Spinal cord (tissue), 9 donors: ENCODE measurements at regions not wholly inside any gene's neighbourhood (a gene's known extent, or its start where the extent isn't known, plus 50 kb on each side); places are given as distances from the start of the nearest gene placed in this dataset.

Experiments used
- DNase-seq, 6 donors: peaks; one replicate each; pipeline versions ENCODE4 v3.0.0 to v3.0.0-alpha.2; 2013 to 2015; ENCODE audit warnings: low spot score in 6 of 6, low read depth in 4 of 6
- H3K27ac ChIP-seq: one replicate; pipeline ENCODE4 v1.5.1; 2013; ENCODE audit warnings: low read depth, low read length, control low read depth
- H3K27me3 ChIP-seq: one replicate; pipeline ENCODE4 v1.6.1; 2013; ENCODE audit warnings: low read length; ENCODE audit not compliant: control insufficient read depth, insufficient read depth
- H3K36me3 ChIP-seq: one replicate; pipeline ENCODE4 v1.6.1; 2013; ENCODE audit warnings: low read length; ENCODE audit not compliant: control insufficient read depth, insufficient read depth
- H3K4me1 ChIP-seq: one replicate; pipeline ENCODE4 v1.6.1; 2013; ENCODE audit warnings: low read length; ENCODE audit not compliant: control insufficient read depth, insufficient read depth
- H3K4me3 ChIP-seq: one replicate; pipeline ENCODE4 v1.5.1; 2013; ENCODE audit warnings: low read depth, low read length, control low read depth
- H3K9me3 ChIP-seq: one replicate; pipeline ENCODE4 v1.6.1; 2013; ENCODE audit warnings: low read length; ENCODE audit not compliant: control insufficient read depth, insufficient read depth
- WGBS: methylation state at CpG from one replicate; pipeline ENCODE4 v1.1.5; 2013; ENCODE audit warnings: missing lambda C conversion rate; ENCODE audit not compliant: insufficient coverage; 5-methylcytosine and 5-hydroxymethylcytosine counted together
- donor health status: healthy.

DNA sequence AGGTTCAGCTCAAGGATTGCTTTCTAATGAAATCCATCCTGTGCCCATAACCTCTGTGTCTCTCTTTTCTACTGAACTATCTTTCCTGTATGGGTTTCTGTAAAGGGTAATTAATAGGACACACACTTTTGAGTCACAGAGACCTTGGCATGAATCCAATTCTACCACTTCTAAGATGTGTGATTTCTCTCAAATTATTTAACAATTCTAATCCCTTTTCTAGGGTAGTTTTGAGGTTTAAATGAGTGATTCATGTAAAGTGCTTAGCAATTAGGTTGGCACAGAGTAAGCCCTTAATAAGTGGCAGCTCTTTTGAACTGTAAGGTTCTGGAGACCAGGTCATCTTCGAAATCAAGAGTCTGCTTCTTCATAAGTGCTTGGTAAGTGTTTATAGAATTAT is 202.7 kb downstream of the RASSF9 start:
- no peak overlapping the region for H3K27ac ChIP-seq
- no peaks in the 10 kb centered on the region for H3K36me3 ChIP-seq
- H3K27me3 ChIP-seq, result no peaks in the 10 kb centered on the region
- WGBS, result no CpG with 5 or more reads among the region's 1 CpG
- no peak overlapping the region for H3K4me3 ChIP-seq
- no peaks in the 10 kb centered on the region for H3K4me1 ChIP-seq
- no peaks in the 10 kb centered on the region for H3K9me3 ChIP-seq
- no peak for DNase-seq

GRCh38 chr12:85639834-85640233 is 196.4 kb downstream of the RASSF9 start:
- no peaks in the 10 kb centered on the region for H3K4me1 ChIP-seq
- no peak overlapping the region for H3K4me3 ChIP-seq
- no peaks in the 10 kb centered on the region for H3K36me3 ChIP-seq
- no peaks in the 10 kb centered on the region for H3K9me3 ChIP-seq
- no peaks in the 10 kb centered on the region for H3K27me3 ChIP-seq
- H3K27ac ChIP-seq, result no peak overlapping the region
- no peak for DNase-seq
- 72% methylated on average over 2 of the region's 2 CpGs for WGBS

DNA sequence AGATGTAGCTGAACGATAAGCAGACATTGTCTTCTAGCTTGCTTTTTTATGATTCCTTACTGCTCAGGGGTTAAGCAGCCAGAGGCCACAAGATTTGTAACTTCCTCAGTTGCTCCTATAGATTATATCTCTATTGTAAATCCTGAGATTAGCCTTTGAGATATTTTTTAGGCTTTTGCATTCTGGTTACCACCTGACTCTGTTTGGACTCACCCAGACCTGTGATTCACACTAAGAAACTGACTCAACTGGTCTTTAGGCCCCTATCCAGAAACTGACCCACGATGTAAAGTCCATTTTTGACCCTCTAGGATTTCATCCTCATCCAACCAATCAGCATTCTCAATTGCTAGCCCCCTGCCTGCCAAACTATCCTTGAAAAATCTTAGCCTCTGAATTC is 194.4 kb downstream of the RASSF9 start:
- Histone ChIP-seq H3K27me3 (no peaks in the 10 kb centered on the region), H3K36me3 (no peaks in the 10 kb centered on the region), H3K27ac (no peak overlapping the region), H3K4me3 (no peak overlapping the region), H3K9me3 (no peaks in the 10 kb centered on the region), H3K4me1 (no peaks in the 10 kb centered on the region)
- no peak for DNase-seq
- WGBS, result 80% methylated on average over 1 of the region's 2 CpGs

DNA sequence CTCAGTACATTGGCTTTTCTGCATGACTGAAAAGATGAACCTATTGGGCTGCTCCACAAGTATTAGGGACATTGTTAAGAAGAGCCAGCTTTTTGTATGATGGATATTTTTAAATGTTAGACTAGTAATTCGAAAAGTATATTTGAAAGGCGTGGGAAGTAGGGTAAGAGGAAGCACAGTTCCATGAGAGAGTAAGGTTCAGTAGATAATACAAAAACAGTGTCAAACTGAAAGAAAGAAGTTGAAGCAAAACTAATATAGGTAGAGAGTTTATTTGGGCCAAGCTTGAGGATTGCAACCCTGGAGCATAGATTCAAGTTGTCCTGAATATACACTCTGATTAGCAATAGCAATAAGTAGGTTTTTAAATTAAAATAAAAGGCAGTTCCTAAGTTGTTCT is 193.9 kb downstream of the RASSF9 start:
- Histone ChIP-seq H3K4me3 (no peak overlapping the region), H3K27ac (no peak overlapping the region), H3K4me1 (no peaks in the 10 kb centered on the region), H3K36me3 (no peaks in the 10 kb centered on the region), H3K9me3 (no peaks in the 10 kb centered on the region), H3K27me3 (no peaks in the 10 kb centered on the region)
- WGBS, result 96% methylated on average over 2 of the region's 2 CpGs
- no peak for DNase-seq

DNA sequence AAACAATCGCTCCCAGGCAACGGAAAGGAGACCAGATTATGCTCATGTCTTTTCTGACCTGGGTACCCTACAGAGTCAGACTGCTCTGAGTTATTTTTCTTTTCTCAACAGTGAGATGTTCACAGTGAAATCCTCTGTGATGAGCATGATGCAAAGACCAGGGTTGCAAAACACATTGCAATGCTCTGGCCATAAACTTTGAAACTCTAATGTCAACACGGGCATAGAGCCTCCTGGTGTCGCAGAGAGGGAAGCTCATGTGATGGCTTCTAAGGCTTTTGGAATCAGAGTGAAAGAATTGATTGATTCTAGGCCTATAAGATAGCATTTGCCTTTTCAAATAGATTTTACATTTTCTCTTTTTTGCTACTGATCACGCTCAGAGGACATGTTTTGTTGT is 193.4 kb downstream of the RASSF9 start:
- no peak overlapping the region for H3K4me3 ChIP-seq
- H3K36me3 ChIP-seq, result no peaks in the 10 kb centered on the region
- no peaks in the 10 kb centered on the region for H3K27me3 ChIP-seq
- no peak for DNase-seq
- no peak overlapping the region for H3K27ac ChIP-seq
- no peaks in the 10 kb centered on the region for H3K9me3 ChIP-seq
- 94% methylated on average over 2 of the region's 5 CpGs for WGBS
- H3K4me1 ChIP-seq, result no peaks in the 10 kb centered on the region

- no peak overlapping the region for H3K4me3 ChIP-seq
- DNase-seq, result no peak
- H3K9me3 ChIP-seq, result no peaks in the 10 kb centered on the region
- H3K27ac ChIP-seq, result no peak overlapping the region
- no peaks in the 10 kb centered on the region for H3K4me1 ChIP-seq
- WGBS, result no CpG with 5 or more reads among the region's 3 CpGs
- no peaks in the 10 kb centered on the region for H3K36me3 ChIP-seq
- H3K27me3 ChIP-seq, result no peaks in the 10 kb centered on the region
Measured at GRCh38 chr12:85644508-85644907, 191.7 kb downstream of the RASSF9 start.

GRCh38 chr12:85653731-85654455 is 182.3 kb downstream of the RASSF9 start:
- Histone ChIP-seq H3K4me1 (no peaks in the 10 kb centered on the region), H3K4me3 (no peak overlapping the region), H3K27ac (no peak overlapping the region), H3K9me3 (no peaks in the 10 kb centered on the region), H3K36me3 (no peaks in the 10 kb centered on the region), H3K27me3 (no peaks in the 10 kb centered on the region)
- no peak for DNase-seq

- Histone ChIP-seq H3K9me3 (no peaks in the 10 kb centered on the region), H3K27me3 (no peaks in the 10 kb centered on the region), H3K36me3 (no peaks in the 10 kb centered on the region), H3K27ac (no peak overlapping the region), H3K4me1 (no peaks in the 10 kb centered on the region), H3K4me3 (no peak overlapping the region)
- WGBS, result 100% methylated on average over 1 of the region's 3 CpGs
- no peak for DNase-seq
Measured at GRCh38 chr12:85654456-85654840, 181.8 kb downstream of the RASSF9 start.

DNA sequence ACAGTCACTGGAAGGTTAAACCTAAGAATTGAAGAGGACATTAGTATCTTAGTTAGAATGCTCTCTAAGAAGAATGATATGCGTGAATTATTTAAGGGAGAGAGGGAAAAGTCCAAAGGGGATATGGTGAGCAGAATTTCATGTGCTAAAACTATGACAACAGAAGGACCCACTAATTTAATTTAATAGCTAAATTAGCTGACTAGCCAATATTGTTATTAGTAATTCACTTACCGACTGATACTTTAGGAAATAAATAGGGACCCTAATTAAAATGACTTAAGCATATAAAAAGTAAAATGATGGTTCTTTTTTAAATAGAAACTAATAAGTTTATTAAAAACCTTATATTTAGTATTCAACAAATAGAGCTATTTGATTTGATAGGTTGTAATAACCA is 179.6 kb downstream of the RASSF9 start:
- H3K27me3 ChIP-seq, result no peaks in the 10 kb centered on the region
- no peaks in the 10 kb centered on the region for H3K36me3 ChIP-seq
- no peak overlapping the region for H3K4me3 ChIP-seq
- no peak overlapping the region for H3K27ac ChIP-seq
- no peaks in the 10 kb centered on the region for H3K4me1 ChIP-seq
- H3K9me3 ChIP-seq, result no peaks in the 10 kb centered on the region
- no peak for DNase-seq
- WGBS, result no CpG with 5 or more reads among the region's 2 CpGs

DNA sequence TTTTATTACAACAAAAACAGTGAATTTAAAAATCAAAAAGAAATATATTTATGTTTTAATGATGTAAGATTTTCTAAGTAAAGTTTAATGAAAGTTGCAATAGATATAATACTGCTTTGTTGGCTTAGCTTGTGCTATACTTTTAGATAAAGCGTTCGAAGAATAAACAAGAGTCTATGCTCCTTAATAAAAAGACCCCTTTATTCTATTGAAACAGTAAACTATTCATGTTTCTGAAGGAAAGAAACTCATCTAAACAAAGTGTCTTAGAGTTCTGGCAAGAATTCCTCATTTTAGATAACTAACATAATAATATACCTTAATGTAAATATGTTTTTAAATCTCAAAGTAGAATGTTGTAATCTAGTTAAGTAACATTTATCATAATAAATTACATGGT is 179.0 kb downstream of the RASSF9 start:
- peak in 1 of 6 donors; percentile 1 for DNase-seq
- no peaks in the 10 kb centered on the region for H3K36me3 ChIP-seq
- no peaks in the 10 kb centered on the region for H3K27me3 ChIP-seq
- no CpG with 5 or more reads among the region's 2 CpGs for WGBS
- H3K27ac ChIP-seq, result no peak overlapping the region
- no peaks in the 10 kb centered on the region for H3K9me3 ChIP-seq
- no peak overlapping the region for H3K4me3 ChIP-seq
- H3K4me1 ChIP-seq, result no peaks in the 10 kb centered on the region
